AG09309 (cell line): ENCODE measurements at regions not wholly inside any gene's neighbourhood (a gene's known extent, or its start where the extent isn't known, plus 50 kb on each side); places are given as distances from the start of the nearest gene placed in this dataset.

Experiments used
- DNase-seq: peaks from one replicate; pipeline ENCODE4 v3.0.0-alpha.2; 2010; ENCODE audit warnings: low read depth
- H3K4me3 ChIP-seq: 2 replicates; pipeline ENCODE4 v1.5.1; 2011; ENCODE audit warnings: mild to moderate bottlenecking, low read depth, low read length, moderate library complexity; ENCODE audit not compliant: control insufficient read depth
- TF ChIP-seq, protein P1 (sequence below): IDR thresholded peaks from 2 replicates; pipeline ENCODE4 v1.5.1; 2011; ENCODE audit warnings: mild to moderate bottlenecking, low read depth, low read length, inconsistent platforms; ENCODE audit not compliant: insufficient read depth, control insufficient read depth; ENCODE audit errors: missing control alignments

DNA sequence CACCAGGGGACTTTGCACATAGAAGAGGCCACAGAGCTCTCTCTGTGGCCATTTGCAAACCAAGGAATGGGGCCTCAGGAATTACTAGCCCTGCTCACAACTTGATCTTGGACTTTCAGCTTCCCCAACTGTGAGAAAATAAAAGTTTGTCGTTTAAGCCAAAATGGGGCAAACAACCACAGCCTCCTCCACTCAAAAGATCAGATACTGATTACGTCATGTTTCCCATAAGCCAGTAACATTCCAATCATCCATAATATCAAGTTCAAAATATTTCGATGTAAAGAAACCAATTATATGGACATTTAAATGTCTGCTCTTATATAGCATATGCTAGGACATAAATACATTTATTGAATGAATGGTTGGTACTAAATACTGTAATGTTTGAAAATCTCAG is 307.5 kb upstream of the HAND2 start:
- H3K4me3 ChIP-seq, result no peak overlapping the region
- DNase-seq, result no peak
- TF ChIP-seq, protein P1, sequence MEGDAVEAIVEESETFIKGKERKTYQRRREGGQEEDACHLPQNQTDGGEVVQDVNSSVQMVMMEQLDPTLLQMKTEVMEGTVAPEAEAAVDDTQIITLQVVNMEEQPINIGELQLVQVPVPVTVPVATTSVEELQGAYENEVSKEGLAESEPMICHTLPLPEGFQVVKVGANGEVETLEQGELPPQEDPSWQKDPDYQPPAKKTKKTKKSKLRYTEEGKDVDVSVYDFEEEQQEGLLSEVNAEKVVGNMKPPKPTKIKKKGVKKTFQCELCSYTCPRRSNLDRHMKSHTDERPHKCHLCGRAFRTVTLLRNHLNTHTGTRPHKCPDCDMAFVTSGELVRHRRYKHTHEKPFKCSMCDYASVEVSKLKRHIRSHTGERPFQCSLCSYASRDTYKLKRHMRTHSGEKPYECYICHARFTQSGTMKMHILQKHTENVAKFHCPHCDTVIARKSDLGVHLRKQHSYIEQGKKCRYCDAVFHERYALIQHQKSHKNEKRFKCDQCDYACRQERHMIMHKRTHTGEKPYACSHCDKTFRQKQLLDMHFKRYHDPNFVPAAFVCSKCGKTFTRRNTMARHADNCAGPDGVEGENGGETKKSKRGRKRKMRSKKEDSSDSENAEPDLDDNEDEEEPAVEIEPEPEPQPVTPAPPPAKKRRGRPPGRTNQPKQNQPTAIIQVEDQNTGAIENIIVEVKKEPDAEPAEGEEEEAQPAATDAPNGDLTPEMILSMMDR, result no peak

DNA sequence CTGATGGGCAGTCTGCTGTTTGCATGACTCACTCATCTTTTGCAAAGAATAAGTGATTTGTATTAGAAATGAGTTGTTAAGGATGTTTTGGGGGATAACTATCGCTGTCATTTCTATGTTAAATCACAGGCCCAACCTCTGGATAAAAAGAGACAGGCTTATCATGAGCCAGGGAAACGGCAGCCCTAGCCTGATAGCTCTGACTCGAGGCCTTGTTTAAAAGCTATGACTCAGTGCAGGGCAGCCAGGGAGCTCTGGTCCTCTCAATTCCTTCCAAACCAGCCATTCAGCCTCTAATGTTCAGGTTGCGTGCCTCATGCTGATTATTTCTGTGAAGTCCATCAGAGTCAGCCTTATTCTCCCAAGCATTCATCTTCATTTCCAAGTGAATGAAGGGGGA is 305.9 kb upstream of the HAND2 start:
- TF ChIP-seq, protein P1, result no peak
- DNase-seq, result peak; percentile 41
- no peak overlapping the region for H3K4me3 ChIP-seq

DNA sequence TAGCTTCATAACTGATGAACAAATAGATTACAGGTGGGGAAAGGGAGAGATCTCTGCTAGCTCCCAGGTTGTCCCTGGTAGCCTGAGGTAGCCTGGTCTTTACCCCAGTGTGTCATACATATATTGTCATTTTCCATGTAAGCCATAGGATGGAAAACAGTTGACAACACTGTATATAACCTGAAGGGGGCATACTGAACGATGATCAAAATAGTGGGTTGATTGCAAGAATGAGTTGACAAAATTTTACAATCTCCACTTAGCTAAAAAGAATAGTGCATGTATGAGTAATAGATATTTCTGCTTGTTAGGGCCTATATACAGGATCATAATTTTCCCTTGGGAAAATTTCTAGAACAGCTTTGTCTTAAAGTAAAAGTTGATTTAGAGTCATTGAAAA is 304.1 kb upstream of the HAND2 start:
- TF ChIP-seq, protein P1, result no peak
- no peak overlapping the region for H3K4me3 ChIP-seq
- DNase-seq, result no peak

DNA sequence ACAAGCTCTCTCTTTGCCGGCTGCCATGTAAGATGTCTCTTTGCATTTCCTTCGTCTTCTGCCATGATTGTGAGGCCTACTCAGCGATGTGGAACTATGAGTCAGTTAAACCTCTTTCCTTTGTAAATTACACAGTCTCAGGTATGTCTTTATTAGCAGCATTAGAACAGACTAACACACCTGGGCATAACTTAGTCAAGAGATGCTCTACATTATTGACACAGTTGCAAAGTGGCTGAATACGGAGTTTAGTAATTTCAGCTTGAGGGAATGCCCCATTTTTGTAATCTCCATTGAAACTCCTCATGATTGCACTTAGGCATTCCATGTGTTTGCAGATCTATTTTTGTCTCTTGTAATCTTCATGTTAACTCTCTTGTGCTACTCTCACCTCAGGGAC is 299.5 kb upstream of the HAND2 start:
- TF ChIP-seq, protein P1, result no peak
- DNase-seq, result no peak
- no peak overlapping the region for H3K4me3 ChIP-seq

DNA sequence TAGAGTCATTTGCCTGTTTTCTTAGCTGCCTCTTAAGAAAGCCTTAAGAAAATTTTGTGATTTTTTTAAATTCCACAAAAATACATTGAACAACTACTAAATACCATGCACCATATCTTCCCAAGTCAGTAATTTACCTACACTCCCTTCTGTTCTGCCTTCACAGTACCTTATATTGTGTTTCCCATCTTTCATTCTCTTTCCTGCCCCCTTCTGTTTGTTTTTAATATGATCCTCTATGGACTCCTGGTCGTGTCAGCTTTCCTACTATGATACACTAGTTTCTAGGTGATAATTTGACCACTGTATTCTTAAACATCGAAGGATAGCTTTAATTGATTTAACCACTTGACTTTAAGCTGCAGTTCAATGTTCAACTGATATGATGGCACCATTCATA is 297.7 kb upstream of the HAND2 start:
- DNase-seq, result no peak
- no peak overlapping the region for H3K4me3 ChIP-seq
- TF ChIP-seq, protein P1, result no peak

DNA sequence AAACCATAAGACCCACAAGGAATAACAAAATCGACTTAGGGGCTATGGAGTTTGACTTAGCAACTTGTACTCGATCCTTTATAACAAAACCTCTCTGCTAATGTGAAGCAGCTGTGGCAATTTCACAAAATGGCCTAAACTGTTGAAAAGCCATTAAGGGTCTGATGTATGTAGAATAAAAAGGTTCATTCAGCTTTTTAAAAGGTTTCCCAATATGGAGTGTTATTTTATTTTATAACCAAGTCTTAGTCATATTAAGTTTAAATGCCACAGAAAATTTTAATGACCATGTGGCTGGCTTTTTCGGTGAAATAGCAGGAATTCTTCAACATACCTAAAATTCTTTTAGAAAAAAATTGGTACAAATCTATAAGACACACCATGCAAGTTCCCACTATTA is 291.8 kb upstream of the HAND2 start:
- DNase-seq, result peak; percentile 33
- H3K4me3 ChIP-seq, result no peak overlapping the region
- TF ChIP-seq, protein P1, result no peak

DNA sequence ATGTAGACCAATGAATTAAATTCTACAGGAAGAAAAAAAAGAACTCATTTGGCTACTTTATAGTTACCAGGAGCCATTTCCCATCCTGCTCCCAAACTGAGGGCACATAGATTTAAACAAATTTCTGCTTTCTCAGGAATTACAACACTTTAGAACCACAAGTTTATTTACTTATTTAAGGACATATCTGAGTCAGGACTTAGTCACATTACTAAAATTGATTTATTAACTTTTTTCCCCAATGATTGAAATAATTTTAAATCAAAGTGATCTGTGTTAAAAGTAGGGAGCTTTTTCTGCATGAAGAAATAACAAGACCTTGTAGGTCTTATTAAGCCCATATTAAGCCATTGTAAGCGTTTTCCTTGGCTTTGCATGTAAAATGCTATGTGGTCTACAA is 291.0 kb upstream of the HAND2 start:
- peak; percentile 18 for DNase-seq
- H3K4me3 ChIP-seq, result no peak overlapping the region
- TF ChIP-seq, protein P1, result no peak
